DOHH2 (cell line): ENCODE measurements at regions not wholly inside any gene's neighbourhood (a gene's known extent, or its start where the extent isn't known, plus 50 kb on each side); places are given as distances from the start of the nearest gene placed in this dataset.

Experiments
- H3F3A ChIP-seq: fragments of 200-600 bp; sonication (generic), shearing (Covaris generic); 2 replicates; pipeline ENCODE4 v1.6.0; 2016; ENCODE audit warnings: antibody characterized with exemption, mild to moderate bottlenecking; ENCODE audit not compliant: control insufficient read depth, insufficient read depth
- H3K27ac ChIP-seq: fragments of 200-600 bp; sonication (generic); 2 replicates; pipeline ENCODE4 v1.5.1; 2014; ENCODE audit warnings: low read depth, mild to moderate bottlenecking, low read length, moderate library complexity
- H3K27me3 ChIP-seq: fragments of 200-600 bp; sonication (generic); 2 replicates; pipeline ENCODE4 v1.6.1; 2014; ENCODE audit warnings: mild to moderate bottlenecking, low read length, mixed read lengths; ENCODE audit not compliant: control insufficient read depth
- H3K36me3 ChIP-seq: fragments of 200-600 bp; sonication (generic); 2 replicates; pipeline ENCODE4 v1.6.1; 2014; ENCODE audit warnings: mild to moderate bottlenecking, low read length, moderate library complexity, mixed read lengths; ENCODE audit not compliant: control insufficient read depth
- H3K4me1 ChIP-seq: fragments of 200-600 bp; sonication (generic); 2 replicates; pipeline ENCODE4 v1.6.1; 2014; ENCODE audit warnings: mild to moderate bottlenecking, low read length, mixed read lengths; ENCODE audit not compliant: control insufficient read depth
- H3K4me2 ChIP-seq: fragments of 200-600 bp; sonication (generic); 2 replicates; pipeline ENCODE4 v1.6.0; 2014; ENCODE audit warnings: mild to moderate bottlenecking, low read length, moderate library complexity
- H3K4me3 ChIP-seq: fragments of 200-600 bp; sonication (generic); 2 replicates; pipeline ENCODE4 v1.5.1; 2014; ENCODE audit warnings: mild to moderate bottlenecking, low read length, mixed read lengths
- H3K79me2 ChIP-seq: fragments of 200-600 bp; sonication (generic); 2 replicates; pipeline ENCODE4 v1.6.1; 2014; ENCODE audit warnings: mild to moderate bottlenecking, low read length, mixed read lengths; ENCODE audit not compliant: control insufficient read depth
- H3K9me2 ChIP-seq: fragments of 200-600 bp; sonication (generic); replicated peaks from 2 replicates; pipeline ENCODE4 v1.6.1; 2014; ENCODE audit warnings: mild to moderate bottlenecking, low read length, mixed read lengths; ENCODE audit not compliant: control insufficient read depth
- H3K9me3 ChIP-seq: fragments of 200-600 bp; sonication (generic); 2 replicates; pipeline ENCODE4 v1.6.1; 2014; ENCODE audit warnings: antibody characterized with exemption, low read length, mixed read lengths; ENCODE audit not compliant: control insufficient read depth, insufficient read depth
- H4K20me1 ChIP-seq: fragments of 200-600 bp; sonication (generic); 2 replicates; pipeline ENCODE4 v1.6.0; 2014; ENCODE audit warnings: low read depth, mild to moderate bottlenecking, antibody characterized with exemption, low read length, moderate library complexity; ENCODE audit not compliant: control insufficient read depth, insufficient read depth
- EZH2phosphoT487 ChIP-seq: fragments of 200-600 bp; sonication (generic); IDR thresholded peaks from 2 replicates; pipeline ENCODE4 v1.6.1; 2017; ENCODE audit warnings: borderline replicate concordance, mild to moderate bottlenecking, antibody characterized with exemption, low read length, moderate library complexity, mixed read lengths
- TF ChIP-seq, protein P1 (sequence below): fragments of 200-600 bp; sonication (generic); IDR thresholded peaks from one replicate; pipeline ENCODE4 v1.5.1; 2014; ENCODE audit warnings: antibody characterized with exemption, mild to moderate bottlenecking, low read depth, low read length; ENCODE audit not compliant: poor library complexity, severe bottlenecking

DNA sequence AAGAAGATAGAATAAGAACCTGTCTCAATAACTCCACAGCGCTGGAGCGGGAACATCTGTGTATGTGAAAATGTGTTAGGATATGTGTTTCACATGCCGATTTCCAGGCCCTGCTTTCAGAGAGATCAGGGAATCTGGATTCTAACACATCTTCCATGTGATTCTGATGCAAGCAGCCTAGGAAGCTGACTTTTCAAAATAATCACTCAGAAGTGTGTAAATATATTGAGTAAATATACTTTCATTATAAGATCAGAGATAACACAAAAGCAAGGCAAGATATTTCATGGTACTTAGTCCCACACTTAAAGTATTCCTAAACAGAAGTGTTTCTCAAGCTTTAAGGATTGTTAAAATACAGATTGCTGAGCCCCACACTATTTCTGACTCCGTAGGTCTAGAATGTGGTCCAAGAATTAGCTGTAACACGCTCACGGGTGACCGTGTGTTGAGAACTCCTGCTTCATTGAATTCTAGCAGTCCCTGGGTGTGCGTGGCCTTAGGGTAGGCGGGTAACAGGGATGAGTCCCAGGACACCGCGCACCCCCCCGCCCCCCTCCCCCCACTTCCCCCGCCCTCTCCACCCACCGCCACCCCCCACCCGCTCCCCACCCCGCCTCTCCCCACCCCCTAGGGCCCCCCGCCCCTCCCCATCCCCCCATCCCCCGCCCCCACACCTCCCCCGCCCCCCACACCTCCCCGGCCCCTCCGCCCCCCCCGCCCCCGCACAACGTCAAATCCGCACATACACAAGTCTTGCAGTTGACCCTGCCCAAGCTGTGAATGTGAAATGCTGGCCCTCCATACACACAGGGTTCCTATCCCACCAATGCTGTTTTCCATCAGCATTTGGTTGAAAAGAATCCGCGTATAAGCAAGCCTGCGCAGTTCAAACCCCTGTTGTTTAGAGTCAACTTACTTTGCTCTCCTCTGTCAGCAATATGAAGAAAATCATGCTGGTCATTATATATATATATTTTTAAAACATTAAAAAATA is 94.2 kb upstream of the SLC39A10 start:
- Histone ChIP-seq H3K4me1 (peaks cover 73% of the 10 kb centered on the region), H3K27me3 (no peaks in the 10 kb centered on the region), H3K4me3 (peak overlapping the region; percentile 72), H3K9me2 (no peaks in the 10 kb centered on the region), H3K4me2 (peak overlapping the region; percentile 76), H3F3A (peaks cover 29% of the 10 kb centered on the region), H3K79me2 (no peaks in the 10 kb centered on the region), H3K36me3 (peaks cover 3% of the 10 kb centered on the region; the same call in 1 of the 2 replicates), H3K27ac (peak overlapping the region; percentile 89), H4K20me1 (no peaks in the 10 kb centered on the region), H3K9me3 (no peaks in the 10 kb centered on the region)
- TF ChIP-seq, protein P1, sequence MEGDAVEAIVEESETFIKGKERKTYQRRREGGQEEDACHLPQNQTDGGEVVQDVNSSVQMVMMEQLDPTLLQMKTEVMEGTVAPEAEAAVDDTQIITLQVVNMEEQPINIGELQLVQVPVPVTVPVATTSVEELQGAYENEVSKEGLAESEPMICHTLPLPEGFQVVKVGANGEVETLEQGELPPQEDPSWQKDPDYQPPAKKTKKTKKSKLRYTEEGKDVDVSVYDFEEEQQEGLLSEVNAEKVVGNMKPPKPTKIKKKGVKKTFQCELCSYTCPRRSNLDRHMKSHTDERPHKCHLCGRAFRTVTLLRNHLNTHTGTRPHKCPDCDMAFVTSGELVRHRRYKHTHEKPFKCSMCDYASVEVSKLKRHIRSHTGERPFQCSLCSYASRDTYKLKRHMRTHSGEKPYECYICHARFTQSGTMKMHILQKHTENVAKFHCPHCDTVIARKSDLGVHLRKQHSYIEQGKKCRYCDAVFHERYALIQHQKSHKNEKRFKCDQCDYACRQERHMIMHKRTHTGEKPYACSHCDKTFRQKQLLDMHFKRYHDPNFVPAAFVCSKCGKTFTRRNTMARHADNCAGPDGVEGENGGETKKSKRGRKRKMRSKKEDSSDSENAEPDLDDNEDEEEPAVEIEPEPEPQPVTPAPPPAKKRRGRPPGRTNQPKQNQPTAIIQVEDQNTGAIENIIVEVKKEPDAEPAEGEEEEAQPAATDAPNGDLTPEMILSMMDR: no peak
- no peak for TF ChIP-seq EZH2phosphoT487

DNA sequence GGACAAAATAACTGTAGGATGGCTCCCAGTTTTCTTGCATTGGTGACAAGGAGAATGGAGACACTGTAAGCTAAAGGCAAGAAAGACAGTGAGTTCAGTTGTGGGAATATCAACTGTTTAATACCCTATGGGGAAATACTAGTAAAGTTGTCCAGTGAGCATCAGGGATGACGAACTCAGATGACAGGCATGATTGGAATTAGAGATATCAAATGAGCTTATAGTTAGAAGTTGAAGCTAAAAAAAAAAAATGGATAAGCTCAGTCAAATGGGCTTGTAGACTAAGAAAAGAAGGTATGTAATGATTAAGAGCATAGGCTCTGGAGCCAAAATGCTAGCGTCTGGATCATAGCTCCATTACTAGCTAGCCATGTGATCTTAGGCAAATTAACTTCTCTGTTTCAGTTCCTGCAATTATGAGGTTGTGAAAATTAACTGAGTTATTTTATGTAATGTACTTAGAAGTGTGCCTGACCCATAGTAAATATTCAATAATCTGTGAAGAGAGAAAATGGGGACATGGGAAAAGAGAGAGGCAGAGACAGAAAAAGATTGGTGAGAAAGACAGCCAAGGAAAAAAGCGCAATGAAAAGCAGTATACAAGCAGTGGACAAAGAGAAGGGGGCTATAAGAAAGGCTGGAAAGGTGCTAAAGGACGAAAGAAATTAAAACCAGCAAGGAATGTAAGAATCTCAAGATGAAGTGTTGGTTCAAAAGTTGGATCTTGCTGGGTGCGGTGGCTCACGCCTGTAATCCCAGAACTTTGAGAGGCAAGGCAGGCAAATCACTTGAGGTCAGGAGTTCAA is 95.7 kb upstream of the SLC39A10 start:
- Histone ChIP-seq H3K4me3 (peak overlapping the region; percentile 72), H3K27ac (peak overlapping the region; percentile 89), H4K20me1 (no peaks in the 10 kb centered on the region), H3K9me2 (no peaks in the 10 kb centered on the region), H3K27me3 (no peaks in the 10 kb centered on the region), H3K79me2 (no peaks in the 10 kb centered on the region), H3F3A (peaks cover 24% of the 10 kb centered on the region), H3K4me1 (peaks cover 73% of the 10 kb centered on the region), H3K4me2 (peak overlapping the region; percentile 76), H3K36me3 (peaks cover 3% of the 10 kb centered on the region; the same call in 1 of the 2 replicates), H3K9me3 (no peaks in the 10 kb centered on the region)
- TF ChIP-seq, protein P1: no peak
- TF ChIP-seq EZH2phosphoT487: no peak

DNA sequence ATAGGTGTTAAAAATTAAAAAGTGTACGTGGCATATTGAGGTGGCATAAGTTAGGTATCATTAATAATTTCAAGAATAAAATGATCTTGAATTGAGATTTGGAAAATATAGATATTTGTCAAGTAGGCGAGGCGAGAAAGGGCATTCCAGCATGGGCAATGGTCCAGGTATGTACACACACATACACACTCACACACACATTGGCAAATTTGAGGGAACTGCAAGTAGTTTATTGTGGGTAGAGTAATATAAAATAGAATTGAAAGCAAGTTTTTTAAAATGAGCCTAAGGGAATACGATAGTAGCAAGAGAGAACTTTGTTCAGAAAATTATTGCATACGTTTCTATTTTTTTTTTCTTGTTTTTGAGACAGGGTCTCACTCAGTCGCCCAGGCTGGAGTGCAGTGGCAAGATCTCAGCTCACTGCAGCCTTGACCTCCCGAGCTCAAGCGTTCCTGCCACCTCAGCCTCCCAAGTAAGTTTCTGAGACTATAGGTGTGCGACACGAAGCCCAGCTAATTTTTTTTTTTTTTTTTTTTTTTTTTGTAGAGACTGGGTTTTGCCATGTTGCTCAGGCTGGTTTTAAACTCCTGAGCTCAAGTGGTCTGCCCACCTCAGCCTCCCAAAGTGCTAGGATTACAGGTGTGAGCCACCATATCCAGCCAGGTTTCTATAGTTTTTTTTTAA is 96.7 kb upstream of the SLC39A10 start:
- H4K20me1 ChIP-seq: no peaks in the 10 kb centered on the region
- no peaks in the 10 kb centered on the region for H3K27me3 ChIP-seq
- H3K4me2 ChIP-seq: peak overlapping the region; percentile 76
- H3K79me2 ChIP-seq: no peaks in the 10 kb centered on the region
- peaks cover 3% of the 10 kb centered on the region; the same call in 1 of the 2 replicates for H3K36me3 ChIP-seq
- no peak for TF ChIP-seq EZH2phosphoT487
- TF ChIP-seq, protein P1: no peak
- H3K27ac ChIP-seq: peak overlapping the region; percentile 89
- no peaks in the 10 kb centered on the region for H3K9me3 ChIP-seq
- peaks cover 64% of the 10 kb centered on the region for H3K4me1 ChIP-seq
- peak overlapping the region; percentile 72 for H3K4me3 ChIP-seq
- H3K9me2 ChIP-seq: no peaks in the 10 kb centered on the region
- peaks cover 24% of the 10 kb centered on the region for H3F3A ChIP-seq
